Heart left ventricle (tissue), 16 donors: ENCODE measurements at regions not wholly inside any gene's neighbourhood (a gene's known extent, or its start where the extent isn't known, plus 50 kb on each side); places are given as distances from the start of the nearest gene placed in this dataset.
"Not testable (repeated sequence)": the region's sequence is repeated elsewhere in the genome, so short reads cannot be mapped to it uniquely, and the experiment has no call there.

Experiments used
- ATAC-seq, 4 donors: fragments of 200-7000 bp; cut with Tn5 transposase; one replicate each; pipeline ENCODE4 v1.9.1; 2020 to 2022; ENCODE audit warnings: moderate library complexity in 4 of 4, mild to moderate bottlenecking in 3 of 4, moderate number of reproducible peaks in 1 of 4
- DNase-seq, 5 donors: peaks; one replicate each; pipeline ENCODE4 v3.0.0-alpha.2; 2020
- H3K27ac ChIP-seq, 12 donors: fragments of 200-600 bp; sonication (generic) in 4 of 12; one replicate each; pipeline versions ENCODE4 v1.5.0 to v1.8.0; 2016 to 2022; ENCODE audit warnings: mild to moderate bottlenecking in 2 of 12
- H3K27me3 ChIP-seq, 9 donors: fragments of 200-600 bp; sonication (generic) in 2 of 9; one replicate each; pipeline versions ENCODE4 v1.5.1 to v1.8.0; 2016 to 2022; ENCODE audit warnings: mild to moderate bottlenecking in 3 of 9
- H3K36me3 ChIP-seq, 9 donors: fragments of 200-600 bp; sonication (generic) in 2 of 9; one replicate each; pipeline versions ENCODE4 v1.5.0 to v1.8.0; 2018 to 2022; ENCODE audit warnings: mild to moderate bottlenecking in 2 of 9
- H3K4me1 ChIP-seq, 12 donors: fragments of 200-600 bp; sonication (generic) in 4 of 12; one replicate each; pipeline versions ENCODE4 v1.5.0 to v1.8.0; 2016 to 2022; ENCODE audit warnings: mild to moderate bottlenecking in 3 of 12
- H3K4me3 ChIP-seq, 12 donors: fragments of 200-600 bp; sonication (generic) in 4 of 12; one replicate each; pipeline versions ENCODE4 v1.5.0 to v1.8.0; 2017 to 2022; ENCODE audit warnings: mild to moderate bottlenecking in 9 of 12, moderate library complexity in 4 of 12
- H3K9me3 ChIP-seq, 12 donors: fragments of 200-600 bp; sonication (generic) in 4 of 12; one replicate each; pipeline versions ENCODE4 v1.5.0 to v1.8.0; 2016 to 2022; ENCODE audit warnings: mild to moderate bottlenecking in 1 of 12
- POLR2A ChIP-seq, 2 donors: fragments of 450-650 bp; IDR thresholded peaks; one replicate each; pipeline ENCODE4 v1.6.1; 2017; ENCODE audit warnings: antibody characterized with exemption in 2 of 2, mild to moderate bottlenecking in 2 of 2, moderate library complexity in 2 of 2
- WGBS, 4 donors: extraction: QIAGEN DNeasy Blood & Tissue Kit in 2 of 4; methylation state at CpG; one replicate each; pipeline versions ENCODE4 v1.1.5 to v1.1.7; 2013 to 2018; 5-methylcytosine and 5-hydroxymethylcytosine counted together
- intact Hi-C, 10 donors: fragments of 100-400 bp; cut with DNase I; formaldehyde crosslinking; loops; one replicate each; pipeline versions ENCODE4 v1.11.1 to v1.14.2; 2022
- TF ChIP-seq, protein P1 (sequence below), 12 donors: fragments of 200-600 bp; sonication (generic) in 4 of 12; IDR thresholded peaks; one replicate each; pipeline versions ENCODE4 v1.5.0 to v1.8.0; 2018 to 2022; ENCODE audit warnings: antibody characterized with exemption in 12 of 12, mild to moderate bottlenecking in 5 of 12
- donor health status: ischemic (EF 13 %, LVEDD 7.1; RV severe dilation, severe dysfunction).
- donor health status: healthy with polysubstance abuse.
- donor health status: DM: no; HTN: yes; CAD: no.
- donor health status: DM: no; HTN: no; CAD: no.
- donor health status: ischemic (EF 25% LVEDD 6.9; RV normal size, moderate dysfunction).
- donor health status: ischemic (EF 25% LVEDD 5.7; RV mildly dilated, moderate dysfunction).
- donor health status: healthy.
- donor health status: DM: yes; HTN: yes; CAD: no.
- donor health status: ischemic (EF 35%, LVEDD 5.7; RV mildly dilated, moderate dysfunction).
- donor health status: nonischemic (EF 11% LVEDD 7.7; RV severe dilation, severe dysfunction).
- donor health status: DM: yes; HTN: yes; CAD: no.
- donor health status: PGD.
- donor health status: ischemic (EF 29% LVEDD 5.4; RV normal size, mild dysfunction).
- donor health status: nonischemic (EF 23%, LVEDD 6.1; RV moderate dilation, normal function).

GRCh38 chr1:221987860-221988520 lies 246.1 kb upstream of the DUSP10 start:
- Histone ChIP-seq H3K9me3 (no peaks in the 10 kb centered on the region), H3K27me3 (no peaks in the 10 kb centered on the region), H3K27ac (no peak overlapping the region), H3K36me3 (no peaks in the 10 kb centered on the region), H3K4me1 (peaks cover 0 to 8% (median 0%) of the 10 kb centered on the region in 12 donors), H3K4me3 (no peak overlapping the region)
- peak in 1 of 5 donors; percentile 29 for DNase-seq
- ATAC-seq = peak in 3 of 4 donors; percentile 24 to 88 (median 38)
- WGBS, 4 donors = 60 to 70% (median 63%) methylated on average over 6 of the region's 6 CpGs
- TF ChIP-seq POLR2A (IDR thresholded peaks at IDR 0.05) = no peak
- TF ChIP-seq, protein P1, sequence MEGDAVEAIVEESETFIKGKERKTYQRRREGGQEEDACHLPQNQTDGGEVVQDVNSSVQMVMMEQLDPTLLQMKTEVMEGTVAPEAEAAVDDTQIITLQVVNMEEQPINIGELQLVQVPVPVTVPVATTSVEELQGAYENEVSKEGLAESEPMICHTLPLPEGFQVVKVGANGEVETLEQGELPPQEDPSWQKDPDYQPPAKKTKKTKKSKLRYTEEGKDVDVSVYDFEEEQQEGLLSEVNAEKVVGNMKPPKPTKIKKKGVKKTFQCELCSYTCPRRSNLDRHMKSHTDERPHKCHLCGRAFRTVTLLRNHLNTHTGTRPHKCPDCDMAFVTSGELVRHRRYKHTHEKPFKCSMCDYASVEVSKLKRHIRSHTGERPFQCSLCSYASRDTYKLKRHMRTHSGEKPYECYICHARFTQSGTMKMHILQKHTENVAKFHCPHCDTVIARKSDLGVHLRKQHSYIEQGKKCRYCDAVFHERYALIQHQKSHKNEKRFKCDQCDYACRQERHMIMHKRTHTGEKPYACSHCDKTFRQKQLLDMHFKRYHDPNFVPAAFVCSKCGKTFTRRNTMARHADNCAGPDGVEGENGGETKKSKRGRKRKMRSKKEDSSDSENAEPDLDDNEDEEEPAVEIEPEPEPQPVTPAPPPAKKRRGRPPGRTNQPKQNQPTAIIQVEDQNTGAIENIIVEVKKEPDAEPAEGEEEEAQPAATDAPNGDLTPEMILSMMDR (IDR thresholded peaks at IDR 0.05) = no peak
- intact Hi-C loops = no loop called here

DNA sequence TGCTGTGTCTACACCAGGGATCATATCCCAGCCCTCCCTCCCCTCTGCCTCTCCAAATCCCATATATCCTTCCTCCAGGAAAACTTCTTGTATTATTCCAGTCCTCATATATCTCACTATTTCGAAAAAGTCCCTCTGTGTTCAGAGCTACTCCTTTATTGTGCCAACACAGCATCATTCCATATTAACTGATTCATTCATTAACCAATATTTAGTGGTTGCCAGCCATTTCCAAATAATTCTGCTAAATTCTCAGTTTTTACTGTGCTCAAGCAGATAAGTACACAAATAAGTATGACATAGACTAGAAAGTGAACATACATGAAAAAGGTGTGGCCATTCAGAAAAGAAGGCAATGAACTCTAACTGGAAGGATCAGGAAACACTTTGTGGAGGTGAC lies 241.6 kb upstream of the DUSP10 start:
- 84 to 98% (median 86%) methylated on average over 1 of the region's 1 CpG for WGBS, 4 donors
- H3K27me3 ChIP-seq = no peaks in the 10 kb centered on the region
- intact Hi-C loops = no loop called here

DNA sequence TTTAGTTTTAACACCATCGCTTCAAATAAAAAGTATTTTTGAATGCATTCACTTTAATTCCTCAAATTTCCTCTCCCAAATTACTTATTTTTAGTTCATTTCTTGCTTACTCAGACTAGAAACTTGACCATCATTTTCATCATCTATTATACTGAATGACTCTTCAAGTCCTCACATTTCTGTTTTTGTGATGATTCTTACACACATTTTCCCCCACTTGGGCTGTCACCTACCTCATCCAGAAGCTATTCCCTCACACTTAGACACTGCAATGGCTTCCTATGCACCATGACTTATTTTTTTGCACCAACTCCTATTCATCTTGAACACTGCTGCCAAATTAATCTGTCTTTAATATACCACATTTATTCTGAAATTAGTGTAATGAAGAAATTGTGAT lies 239.6 kb upstream of the DUSP10 start:
- ATAC-seq (no peak), DNase-seq (no peak)
- Histone ChIP-seq H3K4me1 (no peaks in the 10 kb centered on the region), H3K4me3 (no peak overlapping the region), H3K36me3 (no peaks in the 10 kb centered on the region), H3K27me3 (no peaks in the 10 kb centered on the region), H3K27ac (no peak overlapping the region), H3K9me3 (no peaks in the 10 kb centered on the region)
- intact Hi-C loops = no loop called here
- no peak for TF ChIP-seq POLR2A (IDR thresholded peaks at IDR 0.05)
- TF ChIP-seq, protein P1 (IDR thresholded peaks at IDR 0.05) = no peak
- WGBS, 4 donors = 89 to 99% (median 96%) methylated on average over 1 of the region's 1 CpG

More for the DNA sequence above, 241.6 kb upstream of the DUSP10 start:
- no peaks in the 10 kb centered on the region for H3K9me3 ChIP-seq
- ATAC-seq (no peak), DNase-seq (no peak)
- TF ChIP-seq, protein P1 (IDR thresholded peaks at IDR 0.05) = no peak
- no peak for TF ChIP-seq POLR2A (IDR thresholded peaks at IDR 0.05)
- no peaks in the 10 kb centered on the region for H3K4me1 ChIP-seq
- H3K36me3 ChIP-seq = no peaks in the 10 kb centered on the region
- no peak overlapping the region for H3K27ac ChIP-seq
- no peak overlapping the region for H3K4me3 ChIP-seq

DNA sequence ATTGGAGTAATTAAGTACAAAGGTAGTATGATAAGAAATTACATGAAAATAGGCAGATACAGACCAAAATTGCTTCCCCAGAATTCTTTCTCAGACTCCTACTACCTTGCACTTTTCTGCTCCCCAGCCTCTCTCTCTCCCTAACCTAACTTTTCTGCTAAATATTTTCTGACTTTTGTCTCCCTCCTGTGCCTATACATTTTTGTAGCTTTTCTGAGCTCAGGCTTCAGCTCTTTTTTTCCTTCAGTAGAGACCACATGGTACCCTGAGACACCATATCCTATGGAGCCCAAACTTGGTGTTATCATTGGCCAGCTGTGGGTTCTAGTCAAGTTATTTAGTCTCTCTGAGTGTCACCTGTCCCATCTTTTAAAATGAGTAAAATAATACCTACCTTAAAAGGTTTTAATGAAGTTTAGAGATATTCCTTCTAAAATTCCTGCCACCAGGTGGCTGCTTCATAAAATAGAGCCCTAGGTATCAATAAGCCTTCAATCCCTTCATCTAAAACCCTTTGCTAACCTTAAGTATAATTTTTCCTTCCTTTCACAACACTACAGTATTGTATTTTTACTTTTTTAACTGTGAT lies 237.6 kb upstream of the DUSP10 start:
- ATAC-seq (no peak), DNase-seq (no peak)
- Histone ChIP-seq H3K9me3 (no peaks in the 10 kb centered on the region), H3K27me3 (no peaks in the 10 kb centered on the region), H3K36me3 (no peaks in the 10 kb centered on the region), H3K4me1 (no peaks in the 10 kb centered on the region), H3K4me3 (no peak overlapping the region), H3K27ac (no peak overlapping the region)
- TF ChIP-seq POLR2A (IDR thresholded peaks at IDR 0.05) = no peak
- TF ChIP-seq, protein P1 (IDR thresholded peaks at IDR 0.05) = no peak
- intact Hi-C loops = no loop called here

DNA sequence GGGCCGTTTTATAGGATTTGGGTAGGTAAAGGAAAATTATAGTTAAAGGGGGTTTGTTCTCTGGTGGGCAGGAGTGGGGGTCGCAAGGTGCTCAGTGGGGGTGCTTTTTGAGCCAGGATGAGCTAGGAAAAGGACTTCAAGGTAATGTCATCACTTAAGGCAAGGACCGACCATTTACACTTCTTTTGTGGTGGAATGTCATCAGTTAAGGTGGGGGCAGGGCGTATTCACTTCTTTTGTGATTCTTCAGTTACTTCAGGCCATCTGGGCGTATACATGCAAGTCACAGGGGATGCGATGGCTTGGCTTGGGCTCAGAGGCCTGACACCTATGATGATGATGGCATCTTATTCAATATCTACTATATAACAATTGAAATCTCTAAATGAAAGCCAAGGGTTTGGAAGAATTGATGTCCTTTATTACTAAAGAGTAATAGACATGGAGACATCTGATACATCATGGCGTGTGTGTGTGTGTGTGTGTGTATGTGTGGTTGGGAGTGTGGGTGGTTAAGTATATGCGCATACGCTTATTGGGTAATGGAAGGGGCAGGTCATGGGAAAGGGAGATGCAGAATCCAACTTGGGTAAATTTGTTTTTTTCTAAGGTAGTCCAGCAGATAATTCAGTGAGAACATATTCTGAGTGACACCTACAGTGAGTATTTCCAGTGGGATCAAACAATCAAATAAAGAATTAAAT lies 236.9 kb upstream of the DUSP10 start:
- intact Hi-C loops, H3K27me3 ChIP-seq, H3K36me3 ChIP-seq, ATAC-seq, H3K9me3 ChIP-seq, DNase-seq, H3K27ac ChIP-seq, H3K4me1 ChIP-seq, H3K4me3 ChIP-seq: not testable (repeated sequence)
- WGBS, 4 donors = 84 to 90% (median 89%) methylated on average over 9 of the region's 9 CpGs

DNA sequence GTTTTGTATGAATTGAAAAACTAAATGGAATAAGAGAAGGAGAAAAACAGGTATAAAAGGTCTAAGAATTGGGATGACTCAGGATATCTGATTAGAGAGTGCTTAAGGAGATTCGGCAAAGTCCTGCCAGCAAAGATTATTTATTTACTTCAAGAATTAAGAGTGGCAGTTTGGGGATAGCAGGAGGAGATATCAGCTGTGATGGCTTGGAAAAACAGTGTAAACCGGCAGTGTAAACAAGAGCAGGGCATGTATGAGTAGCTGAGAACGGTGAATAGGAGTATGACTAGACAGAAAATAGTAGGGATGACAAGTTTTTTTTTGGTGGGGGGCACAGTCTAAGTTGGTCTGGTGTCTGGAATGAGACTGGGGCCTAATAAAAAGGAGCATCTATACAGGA lies 231.9 kb upstream of the DUSP10 start:
- intact Hi-C loops, H3K4me1 ChIP-seq, H3K36me3 ChIP-seq, H3K27me3 ChIP-seq, DNase-seq, ATAC-seq, H3K9me3 ChIP-seq, H3K27ac ChIP-seq, H3K4me3 ChIP-seq: not testable (repeated sequence)
- 59 to 71% (median 68%) methylated on average over 3 of the region's 3 CpGs for WGBS, 4 donors
